Astrocyte of the spinal cord (primary cell): ENCODE measurements at regions not wholly inside any gene's neighbourhood (a gene's known extent, or its start where the extent isn't known, plus 50 kb on each side); places are given as distances from the start of the nearest gene placed in this dataset.
A peak's percentile ranks its signal among the peaks of the same experiment; 100 is the strongest.

Experiments
- DNase-seq: peaks from one replicate; pipeline ENCODE4 v3.0.0; 2011; ENCODE audit warnings: low read depth, low spot score
- H3K4me3 ChIP-seq: 2 replicates; pipeline ENCODE4 v1.5.1; 2011; ENCODE audit warnings: low read depth, mild to moderate bottlenecking, low read length, moderate library complexity
- CTCF ChIP-seq: IDR thresholded peaks from 2 replicates; pipeline ENCODE4 v1.5.1; 2012; ENCODE audit warnings: low read depth, mild to moderate bottlenecking, low read length, inconsistent platforms
- in situ Hi-C: cut with HindIII; loops from 2 replicates; pipeline ENCODE4 v1.10.0; 2017; ENCODE audit warnings: low sequenced_read_pairs

- no peak for TF ChIP-seq CTCF
- in situ Hi-C loops, result no loop called here
- peak; percentile 90 for DNase-seq
- no peak overlapping the region for H3K4me3 ChIP-seq
Measured at GRCh38 chr5:118553662-118554061, 434.7 kb downstream of the DTWD2 start.

GRCh38 chr5:118552731-118553360 is 435.5 kb downstream of the DTWD2 start:
- in situ Hi-C loops, result no loop called here
- no peak overlapping the region for H3K4me3 ChIP-seq
- no peak for DNase-seq
- TF ChIP-seq CTCF, result no peak

- no peak for TF ChIP-seq CTCF
- H3K4me3 ChIP-seq, result no peak overlapping the region
- in situ Hi-C loops, result no loop called here
- no peak for DNase-seq
Measured at GRCh38 chr5:118552146-118552545, 436.2 kb downstream of the DTWD2 start.

- DNase-seq, result no peak
- in situ Hi-C loops, result no loop called here
- no peak for TF ChIP-seq CTCF
- no peak overlapping the region for H3K4me3 ChIP-seq
Measured at GRCh38 chr5:118551716-118552115, 436.6 kb downstream of the DTWD2 start.

- in situ Hi-C loops, result no loop called here
- H3K4me3 ChIP-seq, result no peak overlapping the region
- no peak for DNase-seq
- TF ChIP-seq CTCF, result no peak
Measured at GRCh38 chr5:118551031-118551430, 437.3 kb downstream of the DTWD2 start.

GRCh38 chr5:118548761-118549720 is 439.3 kb downstream of the DTWD2 start:
- H3K4me3 ChIP-seq, result no peak overlapping the region
- no peak for TF ChIP-seq CTCF
- in situ Hi-C loops, result no loop called here
- DNase-seq, result peak; percentile 52
